GM12891 (cell line): ENCODE measurements at regions not wholly inside any gene's neighbourhood (a gene's known extent, or its start where the extent isn't known, plus 50 kb on each side); places are given as distances from the start of the nearest gene placed in this dataset.

Experiments
- PAX5 ChIP-seq: IDR thresholded peaks from 2 replicates; pipeline ENCODE4 v1.6.1; 2011; ENCODE audit warnings: low read length, moderate library complexity, mild to moderate bottlenecking; ENCODE audit not compliant: insufficient read depth, severe bottlenecking
- POLR2A ChIP-seq: IDR thresholded peaks from 2 replicates; pipeline ENCODE4 v1.6.1; 2011; ENCODE audit warnings: low read depth, low read length, control low read depth
- POLR2AphosphoS5 ChIP-seq: IDR thresholded peaks from 2 replicates; pipeline ENCODE4 v1.6.1; 2011; ENCODE audit warnings: low read depth, low read length, control low read depth
- SPI1 ChIP-seq: IDR thresholded peaks from 2 replicates; pipeline ENCODE4 v1.6.1; 2011; ENCODE audit warnings: low read depth, low read length, control low read depth
- TAF1 ChIP-seq: IDR thresholded peaks from 2 replicates; pipeline ENCODE4 v1.6.1; 2011; ENCODE audit warnings: low read depth, low read length, control low read depth

DNA sequence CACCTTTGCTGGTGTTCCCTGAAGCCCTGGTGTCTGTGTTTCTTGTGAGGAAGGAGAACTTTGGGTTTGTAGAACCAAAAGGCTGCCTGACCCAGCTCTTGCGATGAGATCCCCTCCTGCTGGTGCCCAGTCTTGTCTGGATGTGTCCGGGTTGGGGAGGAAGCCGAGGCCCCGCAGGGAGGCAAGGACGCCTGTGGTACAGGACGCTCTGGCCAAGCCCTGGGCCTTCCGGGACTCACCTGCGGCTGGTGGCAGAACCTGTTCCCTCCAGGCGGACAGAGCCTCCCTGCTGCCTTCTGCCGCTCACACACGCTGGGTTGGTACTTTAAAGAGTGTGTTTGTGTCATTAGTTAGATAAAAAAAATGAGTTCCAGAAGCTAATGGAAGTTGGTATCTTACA, 616.2 kb downstream of the GALR1 start:
- TF ChIP-seq POLR2A = no peak
- TF ChIP-seq SPI1 = no peak
- TF ChIP-seq POLR2AphosphoS5 = no peak
- no peak for TF ChIP-seq TAF1
- TF ChIP-seq PAX5 = no peak
